GM18907 (cell line): ENCODE measurements at regions not wholly inside any gene's neighbourhood (a gene's known extent, or its start where the extent isn't known, plus 50 kb on each side); places are given as distances from the start of the nearest gene placed in this dataset.

ENCODE experiments used
- ATAC-seq: cut with Tn5 transposase; IDR thresholded peaks from one replicate; pipeline ENCODE4 v1.9.1; 2021; ENCODE audit warnings: mild to moderate bottlenecking, moderate library complexity; ENCODE audit not compliant: unreplicated experiment

GRCh38 chr5:173468821-173469251, 140.6 kb upstream of the STC2 start:
- ATAC-seq = no peak

DNA sequence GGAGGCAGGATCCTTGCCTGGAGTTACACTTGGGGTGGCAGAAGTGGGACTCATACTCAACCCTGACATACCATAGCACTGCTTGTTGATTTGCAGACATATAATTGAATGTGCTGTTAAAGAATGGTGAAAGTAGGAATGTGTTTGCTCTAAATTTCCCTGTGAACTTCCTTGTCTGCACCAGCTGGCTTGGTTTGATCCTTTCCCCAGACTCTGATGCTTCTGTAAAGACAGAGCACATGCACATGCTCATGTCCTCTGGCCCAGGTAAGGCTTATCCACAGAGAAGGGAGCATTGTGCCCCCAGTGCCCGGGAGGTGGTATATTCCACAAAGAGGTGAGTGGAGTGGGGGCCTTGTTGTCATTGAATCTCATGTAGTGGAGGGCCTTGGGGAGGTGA, 138.0 kb upstream of the STC2 start:
- ATAC-seq = no peak

DNA sequence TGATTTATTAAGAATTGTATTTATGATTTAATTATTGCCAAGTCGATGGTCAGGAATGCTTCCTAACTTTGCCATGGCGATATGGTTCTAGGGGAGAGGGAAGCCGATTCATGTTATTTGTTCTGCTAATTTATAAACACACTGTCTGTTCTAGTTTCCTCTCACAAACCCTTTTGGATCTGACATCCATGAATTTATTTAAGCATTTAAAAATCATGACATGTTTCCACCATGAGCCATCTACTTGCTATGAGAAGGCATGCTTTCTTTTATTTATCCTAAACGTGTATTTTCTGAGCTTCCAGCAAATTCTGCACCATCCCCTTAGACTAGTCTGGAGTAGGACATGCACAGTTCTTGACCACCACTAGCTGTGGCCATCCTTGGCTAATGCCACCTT, 136.6 kb upstream of the STC2 start:
- no peak for ATAC-seq

DNA sequence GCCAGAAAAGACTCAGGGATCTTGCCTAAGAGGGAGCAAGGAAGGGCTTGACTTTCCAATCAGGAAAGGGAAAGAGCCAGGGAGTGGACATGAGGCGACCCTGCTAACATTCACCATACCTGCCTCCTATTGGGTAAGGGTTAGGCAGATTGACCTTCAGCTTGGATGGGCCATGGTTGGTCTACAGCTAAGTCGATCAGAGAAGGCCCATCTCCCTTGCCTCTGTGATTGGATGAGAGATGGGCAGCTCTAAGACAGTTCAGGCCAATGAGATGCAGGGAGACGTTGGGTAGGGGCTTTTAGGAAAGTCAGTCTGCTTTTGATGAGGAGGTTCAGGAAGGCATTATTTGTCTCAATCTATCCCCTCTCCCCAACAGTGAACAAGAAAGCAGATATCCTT, 135.0 kb upstream of the STC2 start:
- no peak for ATAC-seq

DNA sequence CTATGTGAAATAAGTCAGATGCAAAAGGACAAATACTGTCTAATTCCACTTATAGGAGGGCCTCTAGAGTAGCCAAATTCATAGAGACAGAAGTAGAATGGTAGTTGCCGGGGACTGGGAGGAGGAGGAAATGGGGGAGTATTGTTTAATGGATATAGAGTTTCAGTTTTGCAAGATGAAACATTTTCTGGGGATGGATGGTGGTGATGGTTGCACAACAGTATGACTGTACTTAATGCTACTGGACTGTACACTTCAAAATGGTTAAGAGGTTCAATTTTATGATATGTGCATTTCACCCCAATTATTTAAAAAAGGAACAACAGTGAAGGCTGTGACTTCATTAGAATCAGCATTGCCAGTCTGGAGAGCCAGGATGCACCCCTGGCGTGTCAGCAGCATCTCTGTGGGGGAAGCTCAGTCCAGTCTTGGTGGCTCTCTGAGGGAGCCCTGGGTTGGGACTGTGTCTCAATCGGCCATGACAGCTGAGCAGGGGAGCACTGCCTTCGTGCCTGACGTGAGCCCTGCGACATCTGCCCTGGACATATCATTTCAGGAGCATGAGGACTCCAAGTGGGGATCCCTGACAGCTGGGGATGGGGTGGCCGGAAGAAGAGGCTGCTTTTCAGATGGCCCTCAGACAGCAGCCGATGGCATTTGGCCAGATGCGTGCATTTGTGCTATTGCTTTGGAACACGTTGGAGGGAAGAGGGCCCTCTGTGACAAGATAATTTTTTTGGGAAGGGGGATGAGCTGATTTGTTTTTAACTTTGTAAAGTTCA, 130.8 kb upstream of the STC2 start:
- no peak for ATAC-seq

DNA sequence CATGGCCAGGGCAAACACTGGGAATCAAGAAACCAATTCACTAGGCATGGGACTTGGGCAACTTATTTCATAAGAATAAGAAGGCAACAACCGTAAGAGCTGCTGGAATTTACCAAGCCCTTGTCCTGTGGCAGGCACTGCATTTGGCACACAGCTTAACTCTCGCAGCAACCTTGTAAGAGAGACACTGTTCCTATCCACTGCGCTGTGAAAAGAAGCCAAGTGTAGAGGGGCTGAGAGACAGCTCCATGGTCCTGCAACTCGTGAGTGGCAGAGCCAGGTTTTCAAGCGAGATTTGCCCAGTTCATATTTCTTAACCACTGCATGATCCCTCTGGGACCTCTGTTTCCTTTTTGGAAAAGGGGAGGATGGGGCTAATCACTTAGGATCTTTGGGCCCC, 129.3 kb upstream of the STC2 start:
- no peak for ATAC-seq

DNA sequence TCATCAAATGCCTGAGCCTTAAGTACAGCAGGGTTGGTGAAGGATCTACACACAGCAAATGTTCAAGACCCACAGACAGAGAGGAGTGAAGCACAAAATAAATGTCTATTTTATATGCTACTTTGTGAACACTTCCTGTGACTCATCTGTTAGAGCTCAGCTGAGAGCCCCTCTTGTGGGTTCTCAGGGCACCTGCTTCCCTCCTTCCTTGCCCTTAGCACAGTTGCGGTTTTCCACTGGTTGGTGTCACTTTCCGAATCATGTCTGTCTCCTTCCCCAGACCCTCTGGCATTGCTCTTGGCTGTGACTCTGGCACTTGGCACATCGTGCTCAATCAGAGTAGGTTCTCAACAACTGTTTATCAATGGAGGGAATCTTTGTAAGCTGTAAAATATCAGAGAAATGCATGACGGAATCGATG, 128.5 kb upstream of the STC2 start:
- no peak for ATAC-seq

GRCh38 chr5:173456181-173456580, 128.0 kb upstream of the STC2 start:
- no peak for ATAC-seq

- ATAC-seq = no peak
Measured at GRCh38 chr5:173455599-173455957, 127.4 kb upstream of the STC2 start.

DNA sequence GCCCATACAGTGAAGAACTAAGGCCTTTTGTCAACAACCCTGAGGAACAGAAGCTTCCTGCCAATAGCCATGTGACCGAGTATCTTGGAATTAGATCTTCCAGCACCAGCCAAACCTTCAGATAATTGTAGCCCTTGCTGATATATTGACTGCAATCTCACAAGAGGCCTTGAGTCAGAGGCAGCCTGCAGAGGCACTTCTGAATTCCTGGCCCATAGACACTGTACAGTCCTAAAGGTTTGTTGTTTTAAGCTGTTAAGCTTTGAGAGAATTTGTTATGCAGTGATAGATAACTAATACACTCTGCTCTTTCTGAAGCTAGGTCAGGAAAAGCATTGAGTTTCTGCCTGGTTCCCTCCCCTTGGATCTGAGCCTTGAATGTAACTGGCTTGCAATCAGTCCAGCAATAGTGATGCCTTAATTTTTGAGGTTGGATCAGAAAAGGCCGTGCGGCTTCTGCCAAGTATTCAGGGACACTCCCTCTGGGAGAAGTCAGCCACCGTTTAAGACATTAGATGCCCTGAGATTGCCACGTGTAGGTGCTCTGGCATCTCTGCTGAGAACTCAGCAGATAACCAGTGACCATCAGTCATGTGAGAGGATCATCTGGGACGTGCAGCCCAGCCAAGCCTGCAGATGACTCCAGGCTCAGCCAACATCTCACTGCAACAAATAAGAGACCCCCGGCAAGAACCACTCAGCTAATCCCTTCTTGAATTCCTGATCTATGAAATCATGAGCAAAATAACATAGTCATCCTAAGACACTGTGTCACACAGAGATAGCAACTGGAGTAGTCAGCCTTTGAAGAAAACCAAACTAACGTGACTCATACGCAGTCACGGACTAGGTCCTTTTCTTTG, 126.8 kb upstream of the STC2 start:
- ATAC-seq = no peak

- no peak for ATAC-seq
Measured at GRCh38 chr5:173454361-173454735, 126.1 kb upstream of the STC2 start.

DNA sequence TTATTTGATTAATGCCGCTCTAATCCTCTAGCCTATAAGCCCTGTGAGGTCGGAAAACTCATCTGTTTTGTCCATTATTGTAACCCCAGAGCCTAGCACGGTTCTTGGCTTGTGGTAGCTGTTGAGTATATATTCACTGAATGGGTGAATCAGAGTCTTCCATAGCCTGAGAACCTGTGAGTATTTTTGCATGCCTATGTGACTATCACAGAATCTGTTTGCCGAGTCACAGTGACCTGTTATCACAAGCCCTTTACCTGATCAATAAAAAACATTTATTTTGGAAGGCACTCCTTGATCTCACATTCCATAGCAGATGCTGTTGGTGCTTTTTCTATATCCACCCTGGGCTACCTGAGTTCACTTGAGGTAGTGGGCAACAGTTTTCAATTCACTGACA, 125.0 kb upstream of the STC2 start:
- no peak for ATAC-seq

- no peak for ATAC-seq
Measured at GRCh38 chr5:173452119-173452905, 124.1 kb upstream of the STC2 start.

- no peak for ATAC-seq
Measured at GRCh38 chr5:173451651-173452050, 123.4 kb upstream of the STC2 start.

GRCh38 chr5:173451031-173451430, 122.8 kb upstream of the STC2 start:
- no peak for ATAC-seq

- ATAC-seq = no peak
Measured at GRCh38 chr5:173450188-173450587, 122.0 kb upstream of the STC2 start.

GRCh38 chr5:173448856-173449255, 120.6 kb upstream of the STC2 start:
- ATAC-seq = no peak

GRCh38 chr5:173443971-173444370, 115.8 kb upstream of the STC2 start:
- no peak for ATAC-seq

GRCh38 chr5:173441053-173441628, 112.9 kb upstream of the STC2 start:
- ATAC-seq = no peak

GRCh38 chr5:173438951-173439350, 110.7 kb upstream of the STC2 start:
- ATAC-seq = no peak

DNA sequence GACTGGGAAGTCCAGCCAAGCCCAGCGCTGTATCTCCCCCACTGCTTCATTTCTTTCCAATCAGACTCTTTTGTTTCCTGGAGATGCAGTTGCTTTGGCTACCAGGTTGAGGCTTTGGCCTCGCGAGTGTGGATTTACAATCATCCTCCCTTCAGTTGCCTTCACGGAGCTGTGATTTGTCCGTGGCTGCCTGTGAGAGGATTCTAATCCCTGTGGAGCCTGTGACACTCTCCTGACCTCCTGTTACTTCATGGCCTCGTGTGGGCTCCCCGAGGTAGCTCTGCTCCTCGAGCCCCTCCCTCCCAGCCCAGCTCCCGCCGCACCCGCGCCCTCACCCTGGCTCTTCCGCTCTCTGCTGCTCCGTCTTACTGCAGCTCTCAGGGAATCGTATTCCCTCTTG, 107.2 kb upstream of the STC2 start:
- ATAC-seq = no peak
